Progenitor cell of endocrine pancreas (in vitro differentiated cells): ENCODE measurements at regions not wholly inside any gene's neighbourhood (a gene's known extent, or its start where the extent isn't known, plus 50 kb on each side); places are given as distances from the start of the nearest gene placed in this dataset.

Source experiments
- DNase-seq: peaks from one replicate; pipeline ENCODE4 v3.0.0; 2021; ENCODE audit warnings: low spot score; ENCODE audit not compliant: unreplicated experiment
- H3K27ac Mint-ChIP-seq: 2 replicates; pipeline ENCODE4 v1.8.0; 2021; ENCODE audit warnings: mild to moderate bottlenecking, moderate library complexity, mixed read lengths
- H3K27me3 Mint-ChIP-seq: 2 replicates; pipeline ENCODE4 v1.8.0; 2021; ENCODE audit warnings: mixed read lengths
- H3K36me3 Mint-ChIP-seq: 2 replicates; pipeline ENCODE4 v1.8.0; 2022; ENCODE audit warnings: mixed read lengths; ENCODE audit not compliant: insufficient read depth
- H3K4me1 Mint-ChIP-seq: 2 replicates; pipeline ENCODE4 v1.8.0; 2021; ENCODE audit warnings: low read depth, mixed read lengths
- H3K4me3 Mint-ChIP-seq: 2 replicates; pipeline ENCODE4 v1.8.0; 2021; ENCODE audit warnings: low read depth, mild to moderate bottlenecking, moderate library complexity, mixed read lengths
- H3K9me3 Mint-ChIP-seq: 2 replicates; pipeline ENCODE4 v1.8.0; 2021; ENCODE audit warnings: low read depth, mixed read lengths
- TF ChIP-seq, protein P1 (sequence below): fragments of 200-600 bp; sonication (generic); IDR thresholded peaks from one replicate; pipeline ENCODE4 v1.5.0; 2021; ENCODE audit warnings: antibody characterized with exemption, mild to moderate bottlenecking; ENCODE audit not compliant: unreplicated experiment

- Mint-ChIP-seq H3K4me3 (no peak overlapping the region), H3K27me3 (no peaks in the 10 kb centered on the region), H3K4me1 (peaks cover 2% of the 10 kb centered on the region), H3K27ac (no peak overlapping the region), H3K36me3 (no peaks in the 10 kb centered on the region), H3K9me3 (no peaks in the 10 kb centered on the region)
- DNase-seq, result no peak
- TF ChIP-seq, protein P1, sequence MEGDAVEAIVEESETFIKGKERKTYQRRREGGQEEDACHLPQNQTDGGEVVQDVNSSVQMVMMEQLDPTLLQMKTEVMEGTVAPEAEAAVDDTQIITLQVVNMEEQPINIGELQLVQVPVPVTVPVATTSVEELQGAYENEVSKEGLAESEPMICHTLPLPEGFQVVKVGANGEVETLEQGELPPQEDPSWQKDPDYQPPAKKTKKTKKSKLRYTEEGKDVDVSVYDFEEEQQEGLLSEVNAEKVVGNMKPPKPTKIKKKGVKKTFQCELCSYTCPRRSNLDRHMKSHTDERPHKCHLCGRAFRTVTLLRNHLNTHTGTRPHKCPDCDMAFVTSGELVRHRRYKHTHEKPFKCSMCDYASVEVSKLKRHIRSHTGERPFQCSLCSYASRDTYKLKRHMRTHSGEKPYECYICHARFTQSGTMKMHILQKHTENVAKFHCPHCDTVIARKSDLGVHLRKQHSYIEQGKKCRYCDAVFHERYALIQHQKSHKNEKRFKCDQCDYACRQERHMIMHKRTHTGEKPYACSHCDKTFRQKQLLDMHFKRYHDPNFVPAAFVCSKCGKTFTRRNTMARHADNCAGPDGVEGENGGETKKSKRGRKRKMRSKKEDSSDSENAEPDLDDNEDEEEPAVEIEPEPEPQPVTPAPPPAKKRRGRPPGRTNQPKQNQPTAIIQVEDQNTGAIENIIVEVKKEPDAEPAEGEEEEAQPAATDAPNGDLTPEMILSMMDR, result no peak
These were observed 473.7 kb upstream of the PODXL start for GRCh38 chr7:132030086-132030568.

DNA sequence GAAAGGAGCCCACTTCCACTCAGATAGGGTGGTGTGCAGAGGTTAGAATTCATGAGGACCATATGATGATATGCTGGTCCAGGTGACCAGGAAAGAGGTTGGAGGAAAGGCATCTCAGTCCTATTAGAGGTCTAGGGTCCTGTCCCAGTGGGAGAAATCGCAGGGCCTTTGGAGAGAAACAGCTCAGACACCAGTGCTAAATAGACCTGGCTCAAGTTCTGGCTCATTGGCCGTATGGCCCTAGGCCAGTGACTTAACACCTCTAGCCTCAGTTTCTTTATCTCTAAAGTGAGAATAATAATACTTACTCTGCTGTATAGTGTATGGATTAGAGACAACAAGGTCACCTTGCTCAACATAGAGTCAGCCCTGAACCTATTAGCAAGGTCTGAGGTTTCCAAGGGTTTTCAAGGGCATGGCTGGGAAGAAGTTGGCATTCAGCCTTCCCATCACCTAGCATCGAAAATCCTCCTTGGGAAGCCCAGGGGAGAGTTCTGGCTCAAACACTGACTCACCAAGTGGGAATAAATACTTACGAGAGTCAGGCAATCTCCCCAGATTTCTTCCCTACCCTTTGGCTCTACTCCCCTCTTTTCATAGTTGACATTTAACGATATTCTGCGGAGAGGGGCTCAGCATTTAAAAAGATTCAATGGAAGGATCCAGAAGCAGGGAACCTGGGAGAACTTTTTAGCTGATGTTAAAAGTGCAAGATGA, 473.1 kb upstream of the PODXL start:
- Mint-ChIP-seq H3K36me3 (no peaks in the 10 kb centered on the region), H3K9me3 (no peaks in the 10 kb centered on the region), H3K27ac (no peak overlapping the region), H3K4me1 (peaks cover 2% of the 10 kb centered on the region), H3K27me3 (no peaks in the 10 kb centered on the region), H3K4me3 (no peak overlapping the region)
- TF ChIP-seq, protein P1, result no peak
- DNase-seq, result no peak

DNA sequence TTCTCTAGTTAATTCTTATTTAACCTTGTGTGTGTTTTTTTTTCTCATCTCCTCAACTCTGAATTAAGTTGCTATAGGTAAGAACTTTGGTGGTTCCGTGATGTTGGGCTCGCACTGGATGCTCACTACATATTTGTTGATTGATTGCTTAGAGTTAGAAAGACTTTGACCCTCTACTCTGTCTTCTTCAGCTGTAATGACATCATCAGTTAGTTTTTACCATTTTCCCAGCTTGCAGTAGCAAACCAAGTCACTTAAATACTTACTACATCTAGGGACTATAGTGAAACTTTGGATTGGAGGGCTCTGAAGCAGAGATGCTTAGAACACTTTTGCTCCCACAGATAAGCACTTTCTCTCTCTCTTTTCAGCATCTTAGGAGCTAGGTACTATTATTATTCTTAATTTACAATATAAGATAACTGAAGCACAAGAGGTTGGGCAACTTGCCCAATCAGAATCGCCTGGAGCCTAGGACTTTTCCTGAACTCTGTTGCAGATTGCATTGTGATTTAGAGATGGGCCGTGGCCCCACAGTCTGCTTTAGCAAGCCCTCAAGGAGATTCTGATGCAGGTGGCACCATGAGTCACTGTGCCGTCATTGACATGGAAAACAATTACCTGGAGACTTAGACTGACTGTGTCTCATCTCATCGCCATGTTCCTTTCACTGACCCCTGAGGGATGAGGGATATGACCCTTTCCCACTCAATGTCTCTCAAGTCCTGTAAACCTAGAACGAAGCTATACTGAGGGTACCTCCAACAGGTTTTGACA, 471.9 kb upstream of the PODXL start:
- H3K4me1 Mint-ChIP-seq, result peaks cover 2% of the 10 kb centered on the region
- no peak for DNase-seq
- H3K9me3 Mint-ChIP-seq, result no peaks in the 10 kb centered on the region

GRCh38 chr7:132024290-132024689, 467.9 kb upstream of the PODXL start:
- TF ChIP-seq, protein P1, result no peak
- Mint-ChIP-seq H3K27ac (no peak overlapping the region), H3K36me3 (no peaks in the 10 kb centered on the region), H3K4me1 (no peaks in the 10 kb centered on the region), H3K4me3 (no peak overlapping the region), H3K9me3 (no peaks in the 10 kb centered on the region), H3K27me3 (peaks cover 4% of the 10 kb centered on the region)
- no peak for DNase-seq

More for the DNA sequence above, 471.9 kb upstream of the PODXL start:
- H3K27ac Mint-ChIP-seq, result no peak overlapping the region
- H3K36me3 Mint-ChIP-seq, result no peaks in the 10 kb centered on the region
- no peak overlapping the region for H3K4me3 Mint-ChIP-seq
- H3K27me3 Mint-ChIP-seq, result peaks cover 4% of the 10 kb centered on the region
- TF ChIP-seq, protein P1, result no peak

DNA sequence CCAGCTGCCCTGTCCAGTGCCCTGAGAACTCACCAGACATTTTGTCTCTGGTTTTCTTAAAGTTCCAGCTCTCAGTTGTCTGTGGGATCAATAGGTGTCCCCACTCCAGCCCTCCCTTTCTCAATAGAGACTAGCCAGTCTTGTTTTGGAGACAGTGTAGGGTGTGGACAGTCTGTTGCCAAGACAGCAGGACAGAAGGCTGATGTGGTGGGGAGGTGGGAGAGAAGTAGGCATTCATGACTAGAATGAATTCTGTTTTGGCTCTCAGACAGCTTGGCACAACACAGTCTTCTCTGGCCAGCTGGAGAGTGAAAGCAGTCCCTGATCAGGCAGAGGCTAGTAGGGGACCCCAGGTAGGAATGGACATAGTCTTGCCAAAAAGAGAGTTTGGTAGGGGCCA, 467.0 kb upstream of the PODXL start:
- Mint-ChIP-seq H3K9me3 (no peaks in the 10 kb centered on the region), H3K27me3 (peaks cover 4% of the 10 kb centered on the region), H3K36me3 (no peaks in the 10 kb centered on the region), H3K27ac (no peak overlapping the region), H3K4me1 (no peaks in the 10 kb centered on the region), H3K4me3 (no peak overlapping the region)
- no peak for DNase-seq
- TF ChIP-seq, protein P1, result no peak
